RWPE2 (cell line): ENCODE measurements at regions not wholly inside any gene's neighbourhood (a gene's known extent, or its start where the extent isn't known, plus 50 kb on each side); places are given as distances from the start of the nearest gene placed in this dataset.

Experiments used
- ATAC-seq: fragments of 200-7000 bp; cut with Tn5 transposase; 3 replicates; pipeline ENCODE4 v1.9.1; 2021; ENCODE audit warnings: low read depth
- DNase-seq: peaks from one replicate; pipeline ENCODE4 v3.0.0-alpha.2; 2020; ENCODE audit warnings: low spot score
- H3K27ac ChIP-seq: fragments of 450-650 bp; 2 replicates; pipeline ENCODE4 v1.5.1; 2017; ENCODE audit warnings: mild to moderate bottlenecking; ENCODE audit not compliant: poor library complexity, severe bottlenecking
- H3K27me3 ChIP-seq: fragments of 250-450 bp; sonication (Bioruptor Pico); 2 replicates; pipeline ENCODE4 v1.5.1; 2021; ENCODE audit warnings: mild to moderate bottlenecking, moderate library complexity; ENCODE audit not compliant: insufficient read depth, poor library complexity, severe bottlenecking
- H3K36me3 ChIP-seq: fragments of 250-450 bp; sonication (Bioruptor Pico); 2 replicates; pipeline ENCODE4 v1.5.1; 2020; ENCODE audit warnings: low read depth, mild to moderate bottlenecking, moderate library complexity
- H3K4me1 ChIP-seq: fragments of 250-450 bp; sonication (Bioruptor Pico); 2 replicates; pipeline ENCODE4 v1.5.1; 2021; ENCODE audit warnings: mild to moderate bottlenecking, moderate library complexity; ENCODE audit not compliant: insufficient read depth, poor library complexity, severe bottlenecking
- H3K4me3 ChIP-seq: fragments of 250-450 bp; sonication (Bioruptor Pico); 2 replicates; pipeline ENCODE4 v1.5.1; 2021; ENCODE audit warnings: mild to moderate bottlenecking, moderate library complexity; ENCODE audit not compliant: severe bottlenecking
- H3K9me3 ChIP-seq: fragments of 250-450 bp; sonication (Bioruptor Pico); 2 replicates; pipeline ENCODE4 v1.5.1; 2021; ENCODE audit warnings: mild to moderate bottlenecking, moderate library complexity; ENCODE audit not compliant: severe bottlenecking
- CTCF ChIP-seq: fragments of 450-650 bp; IDR thresholded peaks from one replicate; pipeline ENCODE4 v1.5.1; 2017; ENCODE audit warnings: mild to moderate bottlenecking, moderate library complexity; ENCODE audit not compliant: poor library complexity, severe bottlenecking

GRCh38 chr11:127609025-127609773 is 608.6 kb upstream of the KIRREL3 start:
- H3K36me3 ChIP-seq, result no peaks in the 10 kb centered on the region
- no peak overlapping the region for H3K4me3 ChIP-seq
- H3K9me3 ChIP-seq, result no peaks in the 10 kb centered on the region
- ATAC-seq (no peak), DNase-seq (no peak)
- no peaks in the 10 kb centered on the region for H3K4me1 ChIP-seq
- TF ChIP-seq CTCF, result peak; percentile 16
- H3K27ac ChIP-seq, result no peak overlapping the region
- no peaks in the 10 kb centered on the region for H3K27me3 ChIP-seq

GRCh38 chr11:127607487-127608085 is 607.0 kb upstream of the KIRREL3 start:
- Histone ChIP-seq H3K4me1 (no peaks in the 10 kb centered on the region), H3K27me3 (no peaks in the 10 kb centered on the region), H3K9me3 (no peaks in the 10 kb centered on the region), H3K36me3 (no peaks in the 10 kb centered on the region), H3K27ac (no peak overlapping the region), H3K4me3 (no peak overlapping the region)
- TF ChIP-seq CTCF, result no peak
- no peak for ATAC-seq
- DNase-seq, result no peak

- Histone ChIP-seq H3K4me1 (no peaks in the 10 kb centered on the region), H3K36me3 (no peaks in the 10 kb centered on the region), H3K9me3 (no peaks in the 10 kb centered on the region), H3K27ac (no peak overlapping the region), H3K4me3 (no peak overlapping the region), H3K27me3 (no peaks in the 10 kb centered on the region)
- TF ChIP-seq CTCF, result no peak
- DNase-seq (no peak), ATAC-seq (no peak)
These were observed 601.0 kb upstream of the KIRREL3 start for GRCh38 chr11:127601578-127601977.

GRCh38 chr11:127600674-127601073 is 600.1 kb upstream of the KIRREL3 start:
- no peak overlapping the region for H3K27ac ChIP-seq
- TF ChIP-seq CTCF, result no peak
- no peak overlapping the region for H3K4me3 ChIP-seq
- ATAC-seq (no peak), DNase-seq (no peak)
- no peaks in the 10 kb centered on the region for H3K4me1 ChIP-seq
- H3K27me3 ChIP-seq, result no peaks in the 10 kb centered on the region
- no peaks in the 10 kb centered on the region for H3K9me3 ChIP-seq
- no peaks in the 10 kb centered on the region for H3K36me3 ChIP-seq

- no peaks in the 10 kb centered on the region for H3K9me3 ChIP-seq
- H3K4me3 ChIP-seq, result no peak overlapping the region
- no peaks in the 10 kb centered on the region for H3K36me3 ChIP-seq
- no peaks in the 10 kb centered on the region for H3K4me1 ChIP-seq
- ATAC-seq (no peak), DNase-seq (no peak)
- TF ChIP-seq CTCF, result no peak
- H3K27ac ChIP-seq, result no peak overlapping the region
- no peaks in the 10 kb centered on the region for H3K27me3 ChIP-seq
These were observed 597.9 kb upstream of the KIRREL3 start for GRCh38 chr11:127598476-127598875.
